ENCODE measurements at regions not wholly inside any gene's neighbourhood (a gene's known extent, or its start where the extent isn't known, plus 50 kb on each side); places are given as distances from the start of the nearest gene placed in this dataset.
"Not testable (repeated sequence)": the region's sequence is repeated elsewhere in the genome, so short reads cannot be mapped to it uniquely, and the experiment has no call there.

DNA sequence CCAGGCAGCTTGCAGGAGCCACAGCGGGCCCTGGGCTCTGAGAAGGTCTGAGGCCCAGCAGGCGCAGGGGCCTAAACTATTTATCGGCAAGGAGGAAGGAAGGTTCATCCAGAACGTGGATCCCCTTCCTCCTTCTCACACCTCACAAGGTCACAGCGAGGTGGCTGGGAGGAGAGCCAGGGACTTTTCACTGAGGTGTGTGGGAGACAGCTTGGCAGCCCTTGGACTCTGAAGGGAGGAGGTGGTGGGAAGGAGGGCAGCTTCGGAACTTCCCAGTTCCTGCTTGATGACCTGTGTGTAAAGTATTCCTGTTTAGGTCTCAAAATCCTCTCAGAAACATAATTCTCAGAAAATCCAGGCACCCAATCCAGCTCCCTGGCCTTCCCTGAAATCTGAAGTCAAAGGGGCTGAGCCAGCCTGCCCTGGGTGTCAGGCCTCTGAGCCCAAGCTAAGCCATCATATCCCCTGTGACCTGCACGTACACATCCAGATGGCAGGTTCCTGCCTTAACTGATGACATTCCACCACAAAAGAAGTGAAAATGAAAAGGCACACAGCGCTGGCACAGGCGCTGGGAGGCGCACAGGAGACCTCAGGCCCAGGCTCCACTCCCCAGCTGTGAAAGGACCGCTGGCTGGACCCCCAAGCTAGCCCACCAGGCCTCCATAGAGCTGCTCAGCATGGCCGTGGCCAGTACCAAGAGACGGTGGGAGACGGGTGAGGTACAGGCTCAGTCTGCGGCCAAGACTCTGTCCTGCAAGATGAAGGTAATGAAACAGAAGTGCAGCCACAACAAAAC, 269.4 kb upstream of the FRG2C start:
- DNase-seq = not testable (repeated sequence)

DNA sequence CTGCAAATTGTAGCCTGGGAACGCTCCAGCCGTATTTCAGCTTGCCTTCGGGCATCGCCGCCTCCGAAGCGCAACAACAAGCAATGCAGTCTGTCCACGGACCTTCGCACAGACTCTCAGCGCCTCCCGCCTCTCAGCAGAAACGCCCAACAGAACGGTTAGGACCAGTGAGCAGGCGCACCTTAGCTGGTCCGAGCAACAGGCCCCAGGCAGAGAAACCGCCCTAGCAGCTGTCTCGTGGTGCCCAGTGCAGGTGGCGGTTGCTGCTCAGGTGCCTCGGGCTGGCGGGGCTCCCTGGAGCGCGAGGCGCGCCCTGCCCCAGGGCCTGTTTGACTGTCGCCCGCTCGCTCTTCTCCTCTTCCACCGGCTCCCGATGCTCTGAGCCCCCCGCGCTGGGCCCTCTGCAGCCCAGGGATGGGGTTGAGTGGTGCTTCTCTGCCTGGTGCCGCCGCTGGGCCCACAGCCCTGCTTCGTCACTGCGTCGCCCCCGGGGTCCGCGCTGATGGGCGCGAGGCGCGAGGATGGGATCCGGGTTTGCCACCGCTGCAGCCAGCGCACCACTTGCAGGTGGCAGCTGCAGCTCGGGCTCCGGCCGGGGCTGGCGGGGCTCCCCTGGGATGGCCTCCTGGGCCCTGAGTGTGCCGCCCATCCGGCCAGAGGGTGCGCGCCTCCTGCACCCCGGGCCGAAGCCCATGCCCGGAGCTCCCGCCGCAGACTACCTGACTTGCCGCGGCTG, 268.4 kb upstream of the FRG2C start:
- DNase-seq = no peak

DNA sequence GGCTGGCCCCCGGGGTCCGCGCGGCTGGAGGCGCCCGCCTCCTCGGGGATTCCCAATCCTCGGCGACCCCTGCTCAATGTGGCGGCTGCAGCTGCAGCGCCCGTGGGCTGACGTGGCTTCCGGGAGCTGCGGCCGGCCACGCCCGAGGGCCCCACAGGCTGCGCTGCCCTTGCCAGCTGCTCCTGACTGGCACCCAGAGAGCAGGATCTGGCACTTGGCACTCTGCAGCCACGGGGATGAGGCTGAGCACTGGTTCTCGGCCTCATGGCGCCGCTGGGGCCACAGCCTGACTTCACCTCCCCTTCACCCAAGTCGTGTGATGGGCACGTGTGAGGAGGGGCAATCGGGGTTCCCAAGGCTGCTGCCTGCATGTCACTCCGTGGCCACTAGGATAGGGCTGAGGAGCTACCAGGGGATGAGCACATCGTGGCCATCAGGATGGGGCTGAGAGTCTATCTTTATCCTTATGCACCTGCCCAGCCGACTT, 267.8 kb upstream of the FRG2C start:
- no peak for DNase-seq

DNA sequence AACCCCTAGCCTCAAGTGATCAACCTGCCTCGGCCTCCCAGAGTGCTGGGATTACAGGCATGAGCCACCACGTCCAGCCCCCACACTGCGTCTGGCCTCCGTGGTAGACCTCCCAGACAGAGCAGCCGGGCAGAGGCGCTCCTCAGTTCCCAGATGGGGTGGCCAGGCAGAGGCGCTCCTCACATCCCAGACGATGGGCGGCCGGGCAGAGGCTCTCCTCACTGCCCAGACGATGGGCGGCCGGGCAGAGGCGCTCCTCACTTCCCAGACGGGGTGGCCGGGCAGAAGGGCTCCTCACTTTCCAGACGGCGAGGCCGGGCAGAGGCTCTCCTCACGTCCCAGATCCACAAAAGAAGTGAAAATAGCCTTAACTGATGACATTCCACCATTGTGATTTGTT, 266.6 kb upstream of the FRG2C start:
- not testable (repeated sequence) for DNase-seq

DNA sequence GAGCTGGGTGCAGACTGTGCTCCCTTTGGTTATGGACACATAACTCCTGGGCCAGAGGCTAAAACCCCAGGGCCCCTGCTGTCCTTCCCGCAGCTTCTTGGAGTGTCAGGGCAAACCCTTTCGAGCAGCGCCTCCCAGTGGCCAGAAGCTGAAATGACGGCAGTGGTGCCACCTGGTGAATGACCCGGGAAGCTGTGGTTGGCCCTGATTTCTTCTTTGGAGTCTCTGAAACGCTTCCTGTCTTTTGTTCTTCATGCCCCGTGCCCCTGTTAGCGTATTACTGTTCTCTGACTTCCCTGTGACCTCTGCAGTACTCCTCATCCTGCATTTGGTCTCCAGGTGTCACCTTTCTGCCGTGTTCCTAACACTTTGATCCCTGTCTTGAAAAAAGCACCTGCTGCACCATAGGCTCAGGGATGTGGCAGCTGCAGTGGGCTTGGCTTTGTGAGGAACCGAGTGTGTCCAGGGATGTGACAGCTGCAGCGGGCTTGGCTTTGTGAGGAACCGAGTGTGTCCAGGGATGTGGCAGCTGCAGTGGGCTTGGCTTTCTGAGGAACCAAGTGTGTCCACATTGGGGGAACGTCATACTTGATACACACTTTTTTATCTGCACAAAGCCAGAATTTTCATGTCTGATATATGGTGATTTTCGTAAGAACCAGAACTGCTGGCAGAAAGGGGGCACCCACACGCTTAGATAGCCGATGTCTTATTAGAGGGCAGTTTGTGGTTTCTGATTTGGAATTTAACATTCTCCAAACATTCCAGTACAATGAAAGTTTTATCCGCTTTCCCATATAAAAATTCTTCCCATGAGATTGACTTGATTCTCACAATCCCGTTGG, 241.8 kb upstream of the FRG2C start:
- peak; percentile 81 for DNase-seq

DNA sequence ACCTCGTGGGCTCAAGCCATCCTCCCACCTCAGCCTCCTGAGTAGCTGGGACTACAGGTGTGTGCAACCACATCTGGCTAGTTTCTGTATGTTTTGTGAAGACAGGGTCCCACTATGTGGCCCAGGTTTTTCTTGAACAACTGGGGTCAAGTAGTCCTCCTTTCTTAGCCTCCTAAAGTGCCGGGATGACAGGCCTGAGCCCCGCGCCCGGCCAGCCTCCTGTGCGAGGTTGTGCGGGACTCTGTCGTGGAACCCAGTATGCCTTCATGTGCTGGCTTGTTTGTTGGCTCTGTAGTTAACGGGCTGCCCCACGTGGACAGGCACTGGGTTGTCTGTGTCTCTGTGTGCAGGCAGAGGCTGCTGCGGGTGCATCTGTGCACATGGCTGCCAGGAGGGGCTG, 238.7 kb upstream of the FRG2C start:
- not testable (repeated sequence) for DNase-seq

DNA sequence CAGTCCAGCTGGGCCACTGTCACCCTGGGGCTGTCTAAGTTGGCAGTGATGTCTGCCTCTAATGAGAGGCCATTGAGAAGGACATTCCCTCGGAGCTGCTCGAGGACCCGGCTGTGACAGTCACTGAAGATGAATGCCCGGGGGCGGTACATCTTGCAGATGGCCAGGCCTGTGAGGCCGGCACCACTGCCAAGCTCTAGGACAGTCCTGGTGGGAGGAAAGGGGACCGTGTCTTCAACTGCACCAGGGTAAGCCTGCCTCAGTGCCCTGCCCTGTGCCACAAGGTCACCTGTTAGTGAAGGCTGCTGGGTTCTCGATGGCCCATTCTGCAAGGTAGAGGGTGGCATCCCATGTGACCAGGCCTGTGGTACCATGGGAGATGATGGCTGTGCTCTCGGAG, 236.6 kb upstream of the FRG2C start:
- DNase-seq = not testable (repeated sequence)

DNA sequence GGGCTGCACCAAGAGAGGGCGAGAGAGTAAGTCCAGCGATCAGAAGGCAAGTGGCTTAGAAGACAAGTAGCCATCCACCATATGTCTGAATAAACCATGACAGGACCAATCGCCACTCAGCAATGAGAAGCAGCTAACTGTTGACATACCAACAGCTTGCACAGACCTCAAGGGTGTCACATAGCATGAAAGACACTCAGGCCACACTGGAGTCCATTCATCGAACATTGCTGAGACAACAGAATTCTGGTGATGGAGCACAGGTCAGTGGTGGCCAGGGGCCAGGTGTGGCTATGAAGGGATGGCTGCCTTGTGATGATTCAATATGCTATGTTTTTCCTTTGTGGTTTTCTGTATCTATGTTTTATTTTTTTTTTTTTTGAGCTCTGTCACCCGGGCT, 236.2 kb upstream of the FRG2C start:
- DNase-seq = not testable (repeated sequence)

DNA sequence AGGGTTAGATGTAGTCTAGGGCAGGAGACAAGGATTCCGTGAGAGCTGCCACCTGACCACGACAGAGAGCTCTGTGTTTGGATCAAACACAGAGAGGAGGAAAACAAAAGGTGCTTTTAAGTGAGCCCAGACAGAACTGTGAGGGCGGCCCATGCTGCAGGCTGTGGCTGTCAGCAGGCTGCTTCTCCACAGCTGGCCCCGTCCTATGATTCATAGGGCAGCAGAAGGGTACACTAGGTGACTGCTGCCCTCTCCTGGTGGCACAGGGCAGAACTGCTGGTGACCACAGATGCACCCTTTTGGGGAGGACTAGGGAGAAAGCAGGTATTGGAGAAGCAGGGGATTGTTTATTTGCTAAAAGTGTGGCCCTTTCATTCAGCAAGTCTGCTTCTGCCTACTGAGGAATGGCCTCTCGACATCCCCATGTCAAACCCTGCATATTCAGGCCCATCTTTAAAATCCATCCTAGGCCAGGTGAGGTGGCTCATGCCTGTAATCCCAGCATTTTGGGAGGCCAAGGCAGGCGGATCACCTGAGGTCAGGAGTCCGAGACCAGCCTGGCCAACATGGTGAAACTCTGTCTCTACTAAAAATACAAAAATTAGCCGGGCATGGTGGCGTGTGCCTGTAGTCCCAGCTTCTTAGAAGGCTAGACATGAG, 234.4 kb upstream of the FRG2C start:
- DNase-seq = peak; percentile 88

DNA sequence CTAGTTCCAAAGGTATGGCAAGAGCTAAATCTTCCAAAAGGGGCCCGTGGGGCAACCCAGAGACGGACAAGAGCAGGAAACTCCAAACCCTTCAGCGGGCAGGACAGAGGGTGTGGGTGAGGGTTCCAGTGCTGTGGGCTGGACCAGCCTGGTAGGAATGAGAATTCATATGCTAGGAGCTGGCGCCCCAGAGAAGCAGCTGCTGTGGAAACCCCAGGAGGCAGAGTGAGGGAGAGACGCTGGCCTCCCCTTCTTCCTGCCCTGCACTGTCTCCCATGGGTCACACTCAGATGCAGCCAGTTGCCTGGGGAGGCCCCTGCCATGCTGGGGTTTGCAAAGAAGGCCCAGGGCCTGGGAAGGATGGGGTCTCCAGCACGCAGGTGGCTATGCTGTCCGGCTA, 233.7 kb upstream of the FRG2C start:
- not testable (repeated sequence) for DNase-seq

DNA sequence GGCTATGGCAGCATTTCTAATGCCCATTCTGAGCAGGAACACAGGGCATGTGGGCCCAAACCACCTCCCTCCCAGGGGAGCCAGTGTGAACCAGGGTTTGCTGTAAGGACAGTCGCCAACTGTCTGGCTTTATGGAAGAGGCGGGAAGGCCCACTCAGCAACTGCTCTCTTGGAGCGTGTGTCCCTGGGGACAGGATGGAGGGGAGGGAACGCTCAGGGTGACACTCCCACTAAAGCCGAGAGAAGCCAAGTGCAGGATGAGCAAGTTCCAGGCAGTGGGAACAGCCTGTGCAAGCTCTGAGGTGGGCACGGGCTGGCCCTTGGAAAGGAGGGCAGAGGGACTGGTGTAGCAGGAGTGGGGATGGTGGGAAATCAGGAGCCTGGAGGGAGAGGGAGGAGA, 233.0 kb upstream of the FRG2C start:
- not testable (repeated sequence) for DNase-seq

DNA sequence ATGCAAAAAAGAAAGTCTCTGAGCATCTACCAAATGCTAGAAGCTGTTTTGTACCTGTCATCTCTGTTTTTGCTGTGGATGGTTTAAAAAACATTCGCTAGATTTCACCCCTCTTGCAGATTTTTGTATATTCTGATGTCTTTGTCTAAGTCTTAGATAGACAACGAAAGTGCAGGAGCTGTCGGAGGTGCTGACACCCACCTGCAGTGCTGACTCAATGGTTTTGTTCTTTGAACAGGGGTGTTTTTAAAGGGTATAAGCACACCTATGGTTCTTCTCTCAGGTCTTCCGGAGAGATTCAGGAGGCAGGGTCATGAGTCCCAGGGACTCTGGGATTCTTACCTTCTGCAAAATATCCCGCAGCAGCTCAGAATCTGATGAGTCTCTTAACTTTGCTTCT, 231.7 kb upstream of the FRG2C start:
- DNase-seq = not testable (repeated sequence)

DNA sequence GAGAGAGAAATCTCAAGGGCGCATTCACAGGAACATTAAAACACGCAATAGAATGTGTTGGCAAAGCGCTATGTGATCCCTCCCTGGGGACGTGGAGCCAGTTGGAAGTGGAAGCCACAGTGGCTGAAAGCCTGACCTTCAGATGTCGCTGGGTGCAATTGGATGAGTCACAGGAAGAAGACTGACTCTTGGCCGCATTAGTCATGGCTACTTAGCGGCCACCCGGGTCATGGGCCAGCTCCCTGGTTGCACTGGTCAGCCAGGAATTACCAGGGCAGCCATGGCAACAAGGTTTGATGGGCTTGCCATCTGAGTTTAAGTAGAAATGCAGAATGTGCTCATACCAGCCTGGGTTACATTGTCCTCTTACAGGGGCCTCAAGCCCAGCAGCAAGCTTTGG, 231.2 kb upstream of the FRG2C start:
- DNase-seq = not testable (repeated sequence)

DNA sequence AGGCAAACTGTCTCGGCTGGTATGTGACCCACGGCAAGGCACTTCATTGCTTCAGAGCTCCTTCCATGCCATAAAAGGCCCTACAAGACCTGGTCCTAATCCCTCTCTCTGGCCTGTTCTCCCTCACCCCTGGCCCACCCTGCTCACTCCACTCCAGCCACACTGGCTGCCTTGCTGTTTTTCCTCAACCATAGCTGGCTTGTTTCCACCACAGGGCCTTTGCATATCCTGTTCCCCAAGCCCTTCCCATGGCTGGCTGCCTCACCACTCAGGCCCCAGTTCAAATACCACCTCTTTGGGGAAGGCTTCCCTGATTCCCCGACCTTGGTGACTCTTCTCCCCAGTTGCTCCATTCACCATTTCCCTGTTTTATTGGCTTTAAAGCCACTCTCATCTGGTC, 230.8 kb upstream of the FRG2C start:
- not testable (repeated sequence) for DNase-seq

DNA sequence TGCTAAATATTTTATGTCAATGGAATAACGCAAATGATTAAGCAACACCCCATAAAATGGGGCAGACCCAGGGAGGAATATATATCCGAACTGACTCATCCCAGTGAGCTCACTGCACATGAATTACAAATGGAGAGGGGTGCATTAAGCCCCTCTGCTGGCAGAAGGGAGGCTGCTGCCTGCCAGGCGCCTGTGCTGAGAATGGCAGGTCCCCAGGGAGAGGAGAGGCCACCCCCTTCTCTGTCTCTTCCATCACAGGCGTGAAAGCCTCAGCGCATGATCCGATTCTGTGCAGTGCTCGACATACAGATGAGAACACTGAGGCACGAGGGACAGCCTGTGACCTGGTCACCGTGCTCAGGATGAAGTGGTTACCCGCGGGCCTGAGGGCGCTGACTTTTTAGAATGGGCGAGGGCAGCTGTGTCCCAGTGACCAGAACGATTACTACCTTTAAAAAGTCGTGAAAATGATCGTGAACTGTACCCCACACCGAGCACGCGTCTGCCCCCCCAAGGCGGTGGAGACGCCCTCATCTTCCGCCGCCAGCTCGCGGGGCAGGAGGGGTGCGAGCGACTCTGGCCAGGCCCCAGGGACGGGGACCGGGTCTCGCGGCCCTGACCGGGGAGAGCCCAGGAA, 229.7 kb upstream of the FRG2C start:
- peak; percentile 27 for DNase-seq

DNA sequence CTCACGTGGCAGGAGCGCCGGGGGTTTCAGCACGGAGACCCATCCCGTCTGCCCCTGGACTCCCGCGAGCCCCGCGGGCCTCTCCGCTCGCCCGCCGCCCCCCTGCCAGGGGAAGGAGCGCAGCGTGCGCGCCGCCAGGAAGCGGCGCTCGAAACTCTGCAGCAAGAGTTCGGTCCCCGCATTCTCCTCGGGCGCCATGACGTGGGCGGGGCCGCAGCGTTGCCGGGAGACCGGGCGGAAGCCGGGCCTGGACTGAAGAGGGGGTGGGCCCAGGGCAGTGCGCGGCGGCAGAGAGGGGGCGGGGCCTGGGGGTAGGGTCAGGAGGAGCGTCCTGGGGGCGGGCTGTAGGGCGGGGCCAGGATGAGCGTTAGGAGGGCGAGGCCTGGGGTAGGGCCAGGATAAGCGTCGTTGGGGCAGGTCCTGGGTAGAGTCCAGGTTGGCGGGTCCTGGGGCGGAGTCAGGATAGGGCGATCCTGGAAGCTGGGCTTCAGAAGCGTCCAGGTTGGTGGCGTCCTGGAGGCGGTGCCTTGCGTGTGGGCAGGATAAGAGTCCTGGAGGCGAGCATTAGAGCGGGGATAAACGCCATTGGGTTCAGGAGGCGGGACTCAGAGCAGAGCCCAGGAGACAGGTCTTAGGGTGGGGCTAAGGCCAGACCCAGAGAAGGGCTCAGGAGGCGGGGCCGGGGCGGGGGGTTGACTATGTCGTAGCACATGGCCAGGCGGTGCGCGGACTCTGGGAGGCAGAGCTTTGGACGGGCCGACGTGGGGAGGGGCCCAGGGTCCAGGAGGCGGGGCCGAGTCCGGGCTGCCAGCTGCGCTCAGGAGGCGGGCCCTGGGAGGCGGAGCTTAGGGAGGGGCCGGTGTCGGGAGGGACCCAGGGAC, 229.0 kb upstream of the FRG2C start:
- peak; percentile 99 for DNase-seq

DNA sequence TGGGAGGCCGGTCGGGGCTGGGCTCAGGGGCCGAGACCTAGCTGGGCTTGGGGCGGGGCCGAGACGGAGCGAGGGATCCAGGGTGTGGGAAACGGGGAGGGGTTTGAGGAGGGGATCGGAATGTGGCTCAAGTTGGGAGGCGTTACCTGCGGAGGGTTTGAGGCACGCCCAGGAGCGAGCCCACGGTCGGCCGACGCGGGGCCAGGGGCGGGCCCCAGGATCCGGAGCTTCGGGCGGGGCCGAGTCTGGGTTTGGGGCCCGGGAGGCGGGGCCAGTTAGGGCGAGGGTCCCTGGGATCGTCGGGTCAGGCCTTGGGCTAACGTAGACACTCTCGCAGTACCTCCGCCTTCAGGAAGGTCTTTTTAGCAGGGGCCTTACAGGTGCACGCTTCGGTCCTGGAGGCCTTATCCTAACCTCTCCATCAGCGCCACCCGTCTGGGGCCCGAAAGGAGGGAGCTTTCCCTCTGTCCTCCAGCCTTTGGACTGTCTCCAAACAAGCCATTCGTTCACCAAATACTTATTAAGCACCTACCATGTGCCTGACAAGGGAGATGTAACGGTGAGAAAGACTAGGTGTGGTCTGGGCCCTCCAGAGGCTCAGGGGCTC, 228.2 kb upstream of the FRG2C start:
- DNase-seq = not testable (repeated sequence)

DNA sequence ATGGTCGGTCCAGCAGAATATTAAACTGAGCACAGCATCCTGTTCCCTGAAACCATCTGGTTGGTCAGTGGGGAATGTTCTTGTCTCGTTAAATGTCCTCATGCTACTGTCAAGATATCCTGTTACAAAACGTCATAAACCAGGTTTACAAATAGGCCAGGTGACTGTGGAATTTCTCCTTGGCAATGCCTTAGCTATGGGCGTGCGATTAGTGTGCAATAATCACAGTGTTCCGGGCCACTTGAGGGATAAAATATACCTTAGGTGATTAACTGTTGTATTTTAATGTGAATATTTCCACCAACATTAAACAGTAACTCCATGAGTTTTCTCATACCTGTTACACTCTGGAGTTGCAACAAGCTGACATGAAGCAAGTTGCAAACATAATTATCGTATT, 223.1 kb upstream of the FRG2C start:
- not testable (repeated sequence) for DNase-seq

DNA sequence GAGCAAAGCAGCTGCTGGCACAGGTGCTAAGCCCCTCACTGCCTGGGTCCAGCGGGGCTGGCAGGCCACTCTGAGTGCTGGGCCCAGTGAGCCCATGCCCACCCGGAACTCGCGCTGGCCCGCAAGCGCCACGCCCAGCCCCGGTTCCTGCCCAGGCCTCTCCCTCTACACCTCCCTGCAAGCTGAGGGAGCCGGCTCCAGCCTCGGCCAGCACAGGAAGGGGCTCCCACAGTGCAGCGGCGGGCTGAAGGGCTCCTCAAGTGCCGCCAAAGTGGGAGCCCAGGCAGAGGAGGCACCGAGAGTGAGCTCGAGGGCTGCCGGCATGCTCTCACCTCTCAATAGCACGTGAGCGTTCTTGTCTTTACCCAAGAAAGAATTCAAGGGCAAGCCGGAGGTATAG, 219.5 kb upstream of the FRG2C start:
- DNase-seq = not testable (repeated sequence)

DNA sequence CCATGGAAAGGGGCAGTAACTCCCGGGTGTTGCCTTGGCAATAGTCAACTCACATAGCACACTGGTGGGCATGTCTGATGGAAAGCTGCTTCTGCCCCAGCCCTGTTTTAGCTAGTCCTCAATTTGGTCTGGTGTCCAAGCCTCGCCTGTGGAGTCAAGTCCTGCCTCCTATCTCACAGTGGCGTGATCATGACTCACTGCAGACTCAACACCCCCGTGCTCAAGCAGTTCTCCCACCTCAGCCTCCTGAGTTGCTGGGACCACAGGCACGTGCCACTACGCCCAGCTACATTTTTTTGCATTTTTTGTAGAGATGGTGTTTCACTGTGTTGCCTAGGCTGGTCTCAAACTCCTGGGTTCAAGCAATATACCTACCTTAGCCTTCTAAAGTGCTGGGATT, 218.9 kb upstream of the FRG2C start:
- DNase-seq = not testable (repeated sequence)
